ENCODE measurements at regions not wholly inside any gene's neighbourhood (a gene's known extent, or its start where the extent isn't known, plus 50 kb on each side); places are given as distances from the start of the nearest gene placed in this dataset.

DNA sequence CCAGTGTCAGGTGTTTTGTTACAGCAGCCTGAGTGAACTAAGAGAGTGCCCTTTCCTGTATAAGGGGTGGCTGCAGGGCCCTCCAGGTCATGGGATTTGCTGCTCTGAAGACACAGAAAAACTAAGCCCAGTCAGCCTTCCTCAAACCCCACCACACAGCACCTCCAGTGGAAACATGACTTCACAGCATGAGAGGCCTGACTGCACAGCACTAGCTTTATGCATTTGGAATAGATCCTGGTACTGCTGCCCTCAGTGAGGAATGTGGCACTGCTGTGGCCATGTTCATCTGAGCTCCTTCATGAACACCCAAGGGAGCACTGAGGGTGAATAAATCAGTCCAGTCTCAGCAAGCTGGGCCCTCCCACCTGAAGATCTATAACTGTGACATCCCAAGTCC, 296.1 kb upstream of the FOXQ1 start:
- H3K4me3 ChIP-seq (ENCODE audit: low read depth, low read length), result no peak overlapping the region
- TF ChIP-seq, protein P1, sequence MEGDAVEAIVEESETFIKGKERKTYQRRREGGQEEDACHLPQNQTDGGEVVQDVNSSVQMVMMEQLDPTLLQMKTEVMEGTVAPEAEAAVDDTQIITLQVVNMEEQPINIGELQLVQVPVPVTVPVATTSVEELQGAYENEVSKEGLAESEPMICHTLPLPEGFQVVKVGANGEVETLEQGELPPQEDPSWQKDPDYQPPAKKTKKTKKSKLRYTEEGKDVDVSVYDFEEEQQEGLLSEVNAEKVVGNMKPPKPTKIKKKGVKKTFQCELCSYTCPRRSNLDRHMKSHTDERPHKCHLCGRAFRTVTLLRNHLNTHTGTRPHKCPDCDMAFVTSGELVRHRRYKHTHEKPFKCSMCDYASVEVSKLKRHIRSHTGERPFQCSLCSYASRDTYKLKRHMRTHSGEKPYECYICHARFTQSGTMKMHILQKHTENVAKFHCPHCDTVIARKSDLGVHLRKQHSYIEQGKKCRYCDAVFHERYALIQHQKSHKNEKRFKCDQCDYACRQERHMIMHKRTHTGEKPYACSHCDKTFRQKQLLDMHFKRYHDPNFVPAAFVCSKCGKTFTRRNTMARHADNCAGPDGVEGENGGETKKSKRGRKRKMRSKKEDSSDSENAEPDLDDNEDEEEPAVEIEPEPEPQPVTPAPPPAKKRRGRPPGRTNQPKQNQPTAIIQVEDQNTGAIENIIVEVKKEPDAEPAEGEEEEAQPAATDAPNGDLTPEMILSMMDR (IDR thresholded peaks at IDR 0.05; ENCODE audit: insufficient read depth, low read depth, low read length, missing control alignments), result peak; percentile 12
- no peak for DNase-seq (ENCODE audit: low read depth)

DNA sequence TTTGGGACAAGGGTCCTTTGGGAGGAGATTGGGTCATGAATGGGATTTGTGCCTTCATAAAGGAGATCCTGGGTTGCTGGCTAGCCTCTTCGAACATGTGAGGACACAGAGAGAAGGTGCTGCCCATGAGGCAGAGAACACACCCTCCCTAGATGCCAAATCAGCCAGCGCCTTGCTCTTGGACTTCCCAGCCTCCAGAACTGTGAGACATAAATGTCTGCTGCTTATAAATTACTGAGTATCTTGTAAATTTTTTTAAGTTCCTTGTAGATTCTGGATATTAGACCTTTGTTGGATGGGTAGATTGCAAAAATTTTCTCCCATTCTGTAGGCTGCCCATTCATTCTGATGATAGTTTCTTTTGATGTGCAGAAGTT, 297.5 kb upstream of the FOXQ1 start:
- DNase-seq (ENCODE audit: low read depth), result no peak
- TF ChIP-seq, protein P1 (IDR thresholded peaks at IDR 0.05; ENCODE audit: insufficient read depth, low read depth, low read length, missing control alignments), result no peak
- no peak overlapping the region for H3K4me3 ChIP-seq (ENCODE audit: low read depth, low read length)

DNA sequence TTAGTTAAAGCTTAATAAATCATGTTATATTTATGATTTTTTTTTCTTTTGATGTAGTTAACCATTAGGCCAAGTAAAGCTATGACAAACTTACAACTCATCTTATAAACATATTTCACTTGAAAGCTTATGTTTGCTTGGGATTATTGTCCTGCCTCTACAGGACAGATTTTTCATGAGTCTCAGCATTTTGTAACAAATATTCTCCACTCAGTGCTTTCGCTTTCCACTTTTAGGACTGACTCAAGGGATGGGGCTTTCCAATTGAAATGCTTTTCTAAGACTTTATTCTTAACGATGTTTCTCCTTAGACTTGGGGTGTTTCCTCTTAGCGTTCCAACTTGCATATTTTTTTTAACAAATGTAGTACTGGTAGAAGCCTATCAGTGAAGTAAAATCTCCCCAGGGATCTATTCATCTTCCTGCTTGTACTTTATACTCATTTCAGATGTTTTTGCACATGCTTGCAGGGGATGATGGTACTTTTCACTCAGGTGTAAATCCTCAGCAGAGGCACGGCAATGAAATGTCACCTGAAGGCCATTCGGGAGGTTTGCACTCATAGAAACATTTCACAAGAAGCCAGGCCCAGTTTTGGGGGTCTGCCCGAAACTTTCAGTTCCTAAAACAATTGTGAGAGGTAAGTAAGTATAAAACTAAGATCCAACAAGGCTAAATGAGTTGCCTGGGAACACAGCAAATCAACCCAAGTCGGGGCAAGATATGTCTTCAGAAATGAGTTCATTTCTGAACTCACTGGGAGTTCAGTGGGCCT, 298.1 kb upstream of the FOXQ1 start:
- TF ChIP-seq, protein P1 (IDR thresholded peaks at IDR 0.05; ENCODE audit: insufficient read depth, low read depth, low read length, missing control alignments), result no peak
- no peak overlapping the region for H3K4me3 ChIP-seq (ENCODE audit: low read depth, low read length)
- peak; percentile 63 for DNase-seq (ENCODE audit: low read depth)

DNA sequence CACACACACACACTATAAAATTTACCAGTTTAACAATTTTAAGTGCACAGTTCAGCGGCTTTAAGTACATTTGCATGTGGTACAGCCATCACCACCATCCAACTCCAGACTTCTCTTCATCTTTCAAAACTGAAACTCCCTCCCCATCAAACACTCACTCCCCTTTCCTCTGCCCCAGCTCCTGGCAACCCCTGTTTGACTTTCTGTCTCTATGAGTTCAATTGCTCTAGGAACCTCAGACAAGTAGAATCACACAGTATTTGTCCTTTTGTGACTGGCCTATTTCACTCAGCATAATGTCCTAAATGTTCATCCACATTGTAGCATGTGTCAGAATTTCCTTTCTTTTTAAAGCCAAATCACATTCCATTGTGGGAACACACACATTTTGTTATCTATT, 302.8 kb upstream of the FOXQ1 start:
- H3K4me3 ChIP-seq (ENCODE audit: low read depth, low read length), result no peak overlapping the region

DNA sequence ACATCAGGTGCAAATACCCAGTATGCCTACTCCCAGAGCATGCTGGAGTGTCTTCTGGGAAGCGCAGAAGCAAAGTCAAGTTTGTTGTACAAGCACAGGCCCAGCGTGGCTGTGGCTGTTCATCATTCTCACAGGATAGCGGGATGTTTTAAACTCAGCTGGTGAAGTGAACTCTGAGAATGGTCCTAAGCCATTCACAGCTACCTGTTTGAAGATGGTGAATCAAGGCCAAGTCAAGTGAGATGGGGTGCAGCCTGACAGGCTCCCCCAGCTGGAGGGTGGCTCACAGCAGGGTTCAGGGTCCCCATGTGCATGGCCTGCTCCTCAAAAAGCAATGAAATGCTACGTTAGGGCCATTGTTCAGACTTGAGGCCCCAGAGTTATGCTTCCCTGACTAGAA, 304.7 kb upstream of the FOXQ1 start:
- no peak overlapping the region for H3K4me3 ChIP-seq (ENCODE audit: low read depth, low read length)
- TF ChIP-seq, protein P1 (IDR thresholded peaks at IDR 0.05; ENCODE audit: insufficient read depth, low read depth, low read length, missing control alignments), result no peak
- DNase-seq (ENCODE audit: low read depth), result no peak

More for the DNA sequence above, 302.8 kb upstream of the FOXQ1 start:
- TF ChIP-seq, protein P1 (IDR thresholded peaks at IDR 0.05; ENCODE audit: insufficient read depth, low read depth, low read length, missing control alignments), result no peak
- DNase-seq (ENCODE audit: low read depth), result peak; percentile 32

DNA sequence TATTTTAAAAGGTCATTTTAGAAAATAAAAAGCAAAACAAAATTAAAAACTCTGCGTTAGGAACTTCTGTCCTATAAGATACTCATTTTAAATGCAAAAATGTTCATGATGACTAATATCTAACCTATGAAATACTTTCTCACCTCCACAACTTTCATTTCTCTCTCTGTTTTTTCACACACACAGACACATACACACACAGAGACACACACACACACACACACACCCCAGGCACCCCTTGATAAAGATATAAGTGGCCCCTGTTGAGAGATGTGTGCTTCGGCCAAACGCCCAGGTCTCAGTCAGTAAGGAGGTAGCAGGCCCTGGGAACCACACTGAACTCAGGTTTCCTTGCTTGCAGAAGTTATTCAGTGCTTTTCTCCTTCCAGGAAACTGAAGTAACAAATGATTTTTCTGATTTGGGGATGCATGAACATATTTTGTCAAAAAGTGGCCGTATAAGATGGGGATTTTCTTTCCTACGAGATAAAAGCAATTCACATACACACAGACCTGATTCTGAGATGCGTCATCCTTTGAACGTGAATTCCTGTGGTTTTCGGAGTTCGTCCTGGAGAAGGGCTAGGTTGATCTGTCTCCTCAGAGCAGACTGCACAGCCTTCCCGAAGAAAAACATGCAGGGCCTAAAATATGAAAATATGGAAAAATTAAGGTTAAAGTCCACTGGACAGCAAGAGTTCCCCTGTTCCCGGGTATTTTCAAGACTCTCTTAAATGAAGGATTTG, 306.8 kb upstream of the FOXQ1 start:
- TF ChIP-seq, protein P1 (IDR thresholded peaks at IDR 0.05; ENCODE audit: insufficient read depth, low read depth, low read length, missing control alignments), result no peak
- DNase-seq (ENCODE audit: low read depth), result no peak
- H3K4me3 ChIP-seq (ENCODE audit: low read depth, low read length), result no peak overlapping the region
